CD4-positive, alpha-beta T cell treated with Interleukin-6 for 4 hours (primary cell): ENCODE measurements at regions not wholly inside any gene's neighbourhood (a gene's known extent, or its start where the extent isn't known, plus 50 kb on each side); places are given as distances from the start of the nearest gene placed in this dataset.

ENCODE experiments used
- DNase-seq: peaks from one replicate; pipeline ENCODE4 v3.0.0-alpha.2; 2020; ENCODE audit warnings: mixed read lengths

DNA sequence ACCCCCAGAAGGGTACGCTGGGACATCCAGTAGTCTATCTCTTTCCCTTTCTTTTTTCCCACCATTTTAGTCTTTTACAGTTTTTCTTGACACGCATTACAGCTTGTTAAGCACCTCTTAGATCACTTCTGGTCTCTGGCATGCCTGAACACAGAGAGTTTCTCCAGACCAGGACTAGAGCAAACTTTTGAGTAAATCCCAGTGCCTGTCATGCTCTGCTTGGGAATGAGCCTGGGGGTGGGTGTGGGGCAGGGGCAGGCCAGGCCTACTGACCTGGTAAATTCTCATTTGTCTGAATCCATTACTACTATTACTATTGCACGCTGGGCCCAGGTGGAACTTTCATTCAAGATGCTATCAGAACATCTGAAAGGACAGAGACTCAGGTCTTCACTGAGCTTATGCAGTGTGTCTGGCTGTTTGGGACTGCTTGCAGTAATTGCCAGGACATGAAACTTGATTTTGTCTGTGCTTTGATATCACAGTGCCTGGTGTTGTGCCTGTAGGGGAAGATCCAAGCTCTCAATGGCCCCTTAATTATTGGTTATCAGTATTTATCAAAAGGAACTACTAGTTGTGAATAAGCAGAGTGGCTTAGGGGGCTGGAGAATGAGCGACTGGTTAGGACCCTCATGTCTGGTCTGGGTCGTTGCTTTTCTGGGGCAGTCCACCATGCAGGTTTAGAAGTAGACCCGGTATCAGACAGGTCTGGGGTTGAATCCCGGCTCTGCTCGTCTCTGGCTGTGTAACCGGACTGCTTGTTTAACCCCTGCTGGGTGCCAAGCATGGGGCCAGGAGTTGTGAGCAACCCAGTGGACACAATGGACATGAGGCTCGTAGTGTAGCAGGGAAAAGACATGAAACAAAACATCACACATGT lies 196.1 kb upstream of the TLE3 start:
- no peak for DNase-seq

DNA sequence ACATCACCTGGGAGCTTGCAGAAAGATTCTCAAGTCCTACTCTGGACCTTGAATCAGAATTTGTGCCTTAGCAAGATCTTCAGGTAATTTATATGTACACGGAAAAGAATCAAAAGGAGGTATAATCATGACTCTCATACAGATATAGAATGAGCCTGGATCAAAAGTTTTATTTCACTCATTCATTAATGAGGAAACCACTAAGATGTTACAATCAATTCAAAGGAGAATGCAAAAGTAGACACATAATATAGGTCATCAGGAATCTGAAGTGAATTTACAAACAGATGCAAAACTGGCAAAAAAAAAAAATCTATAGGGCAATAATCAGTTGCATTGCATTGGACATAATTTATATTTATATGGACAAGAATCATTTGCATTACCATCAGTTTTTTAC lies 195.4 kb upstream of the TLE3 start:
- no peak for DNase-seq

DNA sequence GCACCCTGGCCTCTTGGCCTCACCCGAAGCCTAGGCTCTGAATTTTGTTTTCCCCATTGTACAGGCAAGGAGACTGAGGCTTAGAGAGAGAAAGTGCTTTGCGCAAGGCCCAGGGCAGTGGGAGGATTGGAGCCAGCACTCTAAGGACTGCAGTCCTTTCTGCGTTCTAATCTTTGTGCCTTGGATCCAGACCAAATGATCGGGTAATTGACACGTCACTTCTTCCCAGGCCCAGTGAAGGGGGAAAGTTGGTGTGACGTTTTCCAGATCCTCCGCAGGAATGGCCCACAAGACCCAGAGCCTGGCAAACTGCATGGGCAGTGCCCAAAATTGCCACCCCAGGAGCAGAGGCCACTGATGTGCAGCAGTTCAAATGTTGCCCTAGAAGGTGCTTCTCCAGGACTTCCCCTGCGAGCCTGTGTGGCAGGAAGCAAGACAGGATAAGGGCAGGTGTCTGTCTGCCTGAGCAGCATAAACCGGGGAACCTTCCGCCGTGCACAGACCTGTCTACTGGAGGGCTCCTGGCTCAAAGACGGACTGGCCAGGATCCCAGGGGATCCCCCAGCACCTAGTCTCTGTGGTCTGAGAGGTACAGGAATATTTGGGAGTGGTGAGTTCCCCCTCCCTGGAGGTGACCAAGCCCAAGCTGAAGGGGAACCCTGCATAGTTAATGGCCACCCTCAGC lies 194.5 kb upstream of the TLE3 start:
- DNase-seq, result no peak

DNA sequence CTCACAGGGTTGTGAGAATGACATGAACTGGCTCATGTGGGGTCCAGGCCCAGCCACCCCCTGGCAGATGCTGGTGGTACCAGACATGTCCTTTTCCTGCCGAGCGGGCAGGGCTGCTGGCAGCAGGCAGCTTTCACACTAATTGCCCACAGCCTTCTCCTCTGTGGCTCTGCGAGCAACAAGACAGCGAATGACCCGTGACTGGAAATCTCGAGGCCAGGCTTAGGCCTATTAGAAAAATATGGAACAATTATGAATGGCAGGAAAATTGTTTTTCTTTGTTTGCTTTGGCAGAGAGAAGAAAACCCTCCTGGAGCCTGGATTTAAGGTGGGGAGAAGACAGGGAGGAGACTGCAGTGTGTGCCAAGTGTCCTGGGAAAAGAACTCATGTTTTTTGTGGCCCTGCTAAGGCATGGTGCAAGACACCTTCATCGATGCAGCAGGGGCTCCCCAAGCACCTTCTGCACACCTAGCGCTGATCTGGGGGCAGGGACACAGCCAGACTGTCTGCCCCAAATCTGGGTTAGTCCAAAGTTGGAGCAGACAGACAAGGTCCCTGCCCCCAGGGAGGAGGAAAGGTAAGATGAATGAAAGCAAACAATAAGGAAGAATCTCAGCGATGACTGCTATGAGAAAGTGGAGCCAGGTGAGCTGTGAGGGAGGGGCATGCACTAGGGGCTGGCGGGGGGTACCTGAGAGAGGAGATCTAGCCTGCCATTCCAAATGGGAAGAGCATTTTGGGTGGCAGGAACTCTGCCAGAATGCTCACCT lies 193.8 kb upstream of the TLE3 start:
- no peak for DNase-seq

DNA sequence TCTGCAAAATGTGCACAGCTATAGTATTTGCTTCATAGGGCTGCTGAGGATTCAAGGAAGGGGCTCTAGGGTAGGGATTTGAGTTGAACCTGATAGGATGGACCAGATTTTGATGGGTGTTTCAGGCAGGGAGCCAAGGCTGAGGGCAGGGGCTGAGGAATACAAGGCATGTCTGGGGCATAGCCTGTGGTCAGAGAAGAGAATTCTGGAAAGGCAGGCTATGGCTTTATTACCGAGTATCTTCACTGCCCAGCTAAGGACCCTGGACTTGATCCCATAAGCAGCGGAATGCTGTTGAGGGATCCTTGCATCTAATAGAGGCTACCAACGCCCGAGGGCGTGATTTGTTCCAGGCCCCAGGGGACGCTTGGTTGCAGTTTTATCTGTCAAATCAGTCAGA lies 193.0 kb upstream of the TLE3 start:
- DNase-seq, result no peak

DNA sequence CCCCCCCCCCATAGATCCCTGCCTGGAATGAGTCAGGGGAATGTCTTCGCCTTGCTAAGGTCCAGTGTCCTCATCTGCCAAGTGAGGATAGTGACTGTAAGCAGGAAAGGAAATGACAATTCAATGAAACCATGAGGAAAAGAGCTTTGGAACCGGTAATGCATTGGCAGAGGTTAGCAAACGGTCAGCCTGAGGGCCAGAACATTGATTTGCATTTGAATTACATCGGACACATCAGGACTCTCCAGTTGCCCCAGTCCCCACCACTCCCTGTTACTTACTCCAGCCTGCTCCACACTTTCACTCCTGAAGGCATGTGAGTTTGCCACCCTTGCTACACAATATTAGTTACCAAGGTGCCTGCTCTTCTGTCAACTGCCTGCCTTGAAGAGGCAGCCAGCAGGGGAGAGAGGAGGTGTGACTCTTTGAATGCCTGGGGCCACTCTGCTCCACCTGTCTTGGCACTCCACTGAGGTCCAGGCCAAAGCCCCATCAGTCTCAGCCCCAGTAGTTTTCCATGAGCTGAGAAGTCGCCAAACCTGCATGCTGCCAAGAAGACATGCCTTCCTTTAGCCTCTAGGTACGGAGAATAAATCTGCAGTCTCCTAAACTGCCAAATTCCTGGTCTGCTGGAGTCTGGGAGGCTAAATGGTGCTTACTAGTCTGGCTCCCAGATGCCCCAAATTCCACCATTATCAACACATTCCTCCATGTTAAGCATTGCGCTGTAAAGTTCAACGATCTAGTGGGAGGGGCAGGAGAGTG lies 191.7 kb upstream of the TLE3 start:
- DNase-seq, result no peak

DNA sequence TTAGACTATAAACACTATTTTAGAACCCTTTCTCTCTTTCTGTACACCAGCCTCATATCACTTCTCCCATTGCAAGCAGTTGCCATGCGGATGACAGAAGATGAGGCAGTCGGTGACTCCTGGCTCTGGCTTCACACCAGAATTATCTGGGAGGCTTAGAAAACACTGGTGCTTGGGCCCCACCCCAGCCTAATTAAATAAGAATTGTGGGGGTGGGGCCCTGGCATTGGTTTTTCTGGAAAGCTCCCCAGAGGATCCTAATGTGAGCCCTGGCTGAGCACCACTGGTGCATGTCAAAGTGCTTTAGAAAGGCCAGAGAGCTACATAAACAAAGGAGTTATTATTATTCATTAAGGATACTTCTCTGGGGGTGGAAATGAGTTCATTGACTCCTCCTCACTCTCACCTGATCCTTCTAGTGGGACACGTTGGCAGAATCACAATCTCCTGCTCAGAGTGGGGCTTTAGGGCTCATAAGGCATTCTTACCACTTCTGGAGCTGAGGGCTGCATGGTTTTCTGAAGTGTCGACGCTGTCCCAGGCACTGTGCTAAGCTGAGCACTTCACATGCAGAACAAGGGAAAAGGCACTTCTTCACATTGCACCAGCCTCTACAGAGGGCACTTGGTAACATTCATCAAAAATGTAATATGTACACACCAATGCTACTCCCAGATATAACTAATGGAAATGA lies 188.5 kb upstream of the TLE3 start:
- DNase-seq, result no peak

DNA sequence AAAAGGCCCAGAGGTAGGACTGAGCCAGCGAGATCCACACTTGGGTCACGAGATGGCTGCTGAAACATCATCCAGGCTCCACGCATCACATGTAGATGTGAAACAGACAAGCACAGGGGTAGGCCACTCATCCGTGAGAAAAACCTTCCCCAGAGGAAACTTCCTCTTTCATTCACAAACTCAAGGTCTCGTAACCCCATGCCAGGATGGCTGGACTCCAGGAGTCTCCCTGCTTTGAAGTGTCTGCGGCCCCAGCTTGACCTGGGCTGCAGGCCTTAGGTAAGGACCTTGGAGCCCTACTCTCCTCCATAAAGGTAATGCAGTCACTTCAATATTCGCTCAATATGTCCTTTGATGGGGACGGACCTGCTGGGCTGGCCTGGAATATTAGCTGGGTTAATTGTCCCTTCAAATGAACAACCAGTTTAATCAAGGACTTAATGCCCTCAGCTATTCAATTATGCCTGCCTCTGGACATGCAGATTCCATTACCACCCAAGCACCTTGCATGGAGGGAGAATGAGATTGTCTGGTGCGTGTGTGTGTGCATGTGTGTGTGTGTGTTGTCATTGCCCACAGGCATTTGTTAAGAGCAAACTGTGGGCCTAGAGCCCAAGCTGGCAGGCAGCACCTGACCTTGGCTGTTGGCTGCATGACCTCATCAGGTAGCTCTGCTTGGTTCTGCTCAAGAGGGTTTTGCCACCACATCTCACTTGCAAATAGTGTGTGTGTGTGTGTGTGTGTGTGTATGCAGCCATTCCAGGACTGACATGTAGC lies 186.9 kb upstream of the TLE3 start:
- DNase-seq, result no peak

DNA sequence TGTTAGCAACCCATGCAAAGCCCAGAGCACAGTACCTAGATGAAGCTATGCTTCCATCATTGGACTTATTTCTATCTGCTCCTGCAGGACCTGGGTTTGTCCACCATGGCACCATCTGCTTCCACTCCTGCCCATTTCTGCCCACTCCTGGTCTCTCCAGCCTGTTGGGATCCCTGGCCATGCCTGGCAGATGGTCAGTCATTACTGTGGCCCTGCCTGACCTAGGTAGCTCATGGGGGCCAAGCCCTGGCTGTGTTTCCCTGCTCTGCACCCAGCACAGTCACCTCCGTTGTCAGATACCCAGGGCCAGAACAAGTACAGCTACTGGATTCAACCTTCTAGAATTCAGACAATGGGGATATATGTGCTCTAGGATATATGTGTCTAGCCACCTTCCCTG lies 185.8 kb upstream of the TLE3 start:
- DNase-seq, result no peak

DNA sequence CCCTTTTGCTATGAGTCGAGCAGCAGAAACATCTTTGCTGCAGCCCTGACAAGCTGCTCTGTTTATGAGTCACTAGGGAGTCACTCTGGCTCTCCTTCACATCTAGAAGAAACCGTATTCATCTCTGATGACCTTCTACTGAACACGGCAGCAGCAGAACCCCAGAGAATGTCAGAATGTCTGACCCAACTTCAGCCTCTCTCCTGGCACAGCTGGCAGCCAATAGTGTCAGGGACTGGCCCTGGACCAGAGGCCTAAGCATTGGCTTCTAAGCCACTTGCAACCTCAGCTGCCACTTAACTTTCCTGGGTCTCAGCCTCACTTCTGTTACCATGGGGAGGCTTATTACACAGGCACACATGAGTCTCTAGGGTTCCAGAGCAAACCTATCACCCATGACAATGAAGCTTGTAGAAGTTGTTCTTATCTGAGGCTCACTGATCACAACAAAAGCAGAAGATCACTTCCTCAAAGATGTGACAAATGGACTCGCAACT lies 184.1 kb upstream of the TLE3 start:
- no peak for DNase-seq

DNA sequence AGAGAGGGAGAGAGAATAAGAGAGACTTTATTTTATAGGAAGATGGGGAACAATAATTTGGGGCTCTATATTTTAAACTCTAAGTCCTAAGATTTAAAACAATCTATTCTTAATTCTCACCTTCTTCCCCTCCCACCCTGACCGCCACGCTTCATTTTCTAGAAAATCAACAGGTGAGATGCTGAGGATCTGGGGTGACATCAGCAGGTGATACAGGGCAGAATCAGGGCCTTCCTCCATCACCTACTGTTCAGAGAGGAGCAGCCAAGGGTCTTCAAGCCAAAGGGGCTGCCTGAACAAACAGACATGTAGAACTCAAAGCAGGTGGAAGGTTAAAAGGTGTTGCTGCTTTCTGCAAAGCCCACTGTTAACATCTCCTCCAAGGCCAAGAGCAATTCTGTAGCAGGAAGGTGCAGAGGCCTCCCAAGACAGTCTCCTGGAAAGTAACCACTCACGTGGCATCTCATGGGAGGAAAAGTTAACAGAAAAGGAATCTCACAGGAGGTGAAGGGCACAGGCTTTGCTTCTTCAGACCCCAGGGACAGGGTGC lies 183.6 kb upstream of the TLE3 start:
- no peak for DNase-seq

DNA sequence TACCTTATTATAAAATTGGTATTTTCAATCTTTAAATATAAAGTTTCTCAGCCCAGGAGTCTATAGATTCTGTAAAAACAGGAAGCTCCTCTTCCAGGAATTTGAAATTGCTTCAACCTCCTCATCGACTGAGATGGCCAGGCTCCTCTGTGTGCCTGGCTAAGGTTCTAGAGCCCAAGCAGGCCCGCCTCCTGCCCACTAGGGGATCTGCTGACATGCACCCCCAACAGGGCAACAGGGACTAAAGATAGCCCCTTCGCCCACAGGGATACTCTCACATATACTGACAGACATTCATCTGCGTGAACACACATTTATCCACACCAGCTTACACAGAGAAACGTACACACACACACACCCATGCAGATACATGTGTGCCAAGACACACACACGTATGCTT lies 183.1 kb upstream of the TLE3 start:
- no peak for DNase-seq

DNA sequence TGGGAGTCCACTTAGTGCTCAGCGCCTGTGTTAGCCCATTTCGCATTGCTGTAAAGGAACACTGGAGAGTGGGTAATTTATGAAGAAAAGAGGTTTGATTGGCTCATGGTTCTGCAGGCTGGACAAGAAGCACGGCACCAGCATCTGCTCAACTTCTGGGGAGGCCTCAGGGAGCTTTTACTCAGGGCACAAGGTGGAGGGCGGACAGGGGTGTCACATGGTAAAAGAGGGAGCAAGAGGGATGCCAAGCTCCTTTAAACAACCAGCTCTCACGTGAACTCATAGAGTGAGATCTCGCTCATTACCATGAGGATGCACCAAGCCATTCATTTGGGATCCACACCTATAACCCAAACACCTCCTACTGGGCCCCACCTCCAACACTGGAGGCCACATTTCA lies 181.4 kb upstream of the TLE3 start:
- DNase-seq, result no peak

DNA sequence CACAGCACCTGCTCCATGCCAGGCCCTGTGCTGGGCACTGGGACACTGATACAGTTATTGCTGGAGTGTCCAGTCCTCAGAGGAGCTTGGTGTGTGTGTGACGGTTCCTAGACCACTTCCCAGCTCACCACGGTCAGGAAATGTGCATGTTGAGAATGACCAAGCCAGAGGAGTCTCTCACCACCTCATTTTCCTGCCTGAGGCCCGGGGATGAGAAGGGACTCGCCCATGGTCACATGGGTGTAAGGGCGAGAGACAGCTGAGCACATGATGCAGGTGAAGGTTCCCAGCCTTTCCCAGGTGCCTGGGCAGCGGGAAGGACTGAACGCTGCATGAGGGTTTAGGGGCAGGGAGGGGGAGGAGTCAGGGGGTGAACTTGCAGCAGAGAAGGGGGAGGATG lies 180.9 kb upstream of the TLE3 start:
- DNase-seq, result no peak

DNA sequence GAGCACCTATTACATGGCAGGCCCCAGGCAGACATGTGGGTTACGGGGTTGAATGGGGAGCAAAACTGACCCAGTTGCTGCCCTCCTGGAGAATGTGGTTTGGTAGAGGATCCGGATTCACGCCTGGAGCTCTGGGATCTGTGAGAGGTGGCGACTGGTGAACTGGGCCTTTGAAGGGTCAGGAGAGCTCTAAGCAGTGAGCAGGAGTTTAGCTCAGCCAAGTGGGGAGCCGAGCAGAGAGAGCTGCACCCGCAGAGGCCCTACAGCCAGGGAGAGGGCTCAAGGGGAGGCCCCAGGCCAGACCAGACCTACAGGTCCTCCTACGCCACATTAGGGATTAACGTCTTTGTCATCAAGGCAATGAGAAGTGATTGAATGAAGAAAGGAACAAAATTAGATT lies 179.8 kb upstream of the TLE3 start:
- DNase-seq, result no peak

DNA sequence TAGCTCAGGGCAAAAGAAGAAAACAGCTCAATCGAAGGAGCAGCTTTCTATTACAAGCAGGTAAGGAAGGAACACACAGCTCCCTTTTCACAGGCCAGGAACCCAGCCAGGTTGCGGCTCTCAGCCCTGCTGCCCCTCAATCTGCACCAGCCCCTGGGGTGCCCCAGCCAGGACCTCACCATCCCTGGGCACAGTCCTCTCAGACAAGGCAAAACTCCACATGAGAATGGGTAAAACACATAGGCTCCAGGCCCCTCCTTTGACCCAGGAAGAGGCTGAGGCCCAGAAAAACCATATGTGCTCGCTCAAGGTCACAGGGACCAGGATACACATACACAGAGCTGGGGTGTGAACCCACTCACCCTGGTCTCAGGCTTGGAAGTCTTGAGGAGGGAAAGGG lies 178.7 kb upstream of the TLE3 start:
- no peak for DNase-seq

DNA sequence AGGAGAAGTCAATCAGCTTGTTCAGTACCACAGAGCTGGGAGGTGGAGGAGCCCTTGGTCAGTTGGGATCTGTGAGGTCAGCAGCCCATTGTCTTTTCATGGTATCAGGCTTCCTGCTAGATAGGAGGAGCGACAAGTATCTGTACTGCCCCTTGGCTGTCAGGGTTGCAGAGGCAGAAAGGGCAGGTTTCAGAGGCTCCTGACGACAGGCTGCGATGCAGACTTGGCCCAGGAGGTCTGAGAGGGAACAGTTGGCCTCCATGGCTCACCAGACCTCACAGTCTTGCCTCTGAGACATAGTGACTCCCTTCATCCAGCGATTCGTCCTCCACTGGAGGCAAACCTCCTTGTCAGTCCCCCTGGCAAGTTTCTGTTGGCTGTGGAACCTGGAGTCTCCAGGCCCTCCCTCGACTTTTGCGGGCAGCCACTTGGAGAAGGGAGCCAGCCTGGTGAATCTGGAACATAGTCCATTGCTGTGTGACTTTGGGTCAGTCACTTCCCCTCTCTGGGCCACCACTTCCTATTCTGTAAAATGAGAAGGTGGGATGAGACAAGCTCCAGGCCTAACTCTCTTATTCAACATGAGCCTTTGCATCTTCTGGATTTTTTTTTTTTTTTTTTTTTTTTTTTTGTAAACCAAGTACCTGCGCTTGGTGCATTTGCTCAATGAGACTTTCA lies 177.9 kb upstream of the TLE3 start:
- DNase-seq, result no peak

DNA sequence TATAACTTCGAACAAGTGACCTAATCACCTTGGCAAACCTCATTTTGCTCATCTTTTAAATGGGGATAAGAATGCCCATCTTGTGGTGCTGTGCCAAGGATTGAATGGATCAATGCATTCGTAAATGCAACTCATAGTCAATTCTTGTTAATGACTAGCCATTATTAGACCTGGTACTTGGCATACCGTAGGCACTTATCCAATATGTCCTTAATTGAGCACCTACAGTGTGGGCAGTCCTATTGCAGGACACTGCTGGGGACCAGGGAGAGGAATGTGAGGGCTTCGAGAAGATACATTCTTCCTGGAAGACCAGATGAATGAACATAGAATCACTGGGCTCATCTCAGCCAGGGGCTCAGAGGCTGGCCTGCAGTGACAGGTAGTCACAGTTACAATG lies 177.2 kb upstream of the TLE3 start:
- DNase-seq, result no peak

DNA sequence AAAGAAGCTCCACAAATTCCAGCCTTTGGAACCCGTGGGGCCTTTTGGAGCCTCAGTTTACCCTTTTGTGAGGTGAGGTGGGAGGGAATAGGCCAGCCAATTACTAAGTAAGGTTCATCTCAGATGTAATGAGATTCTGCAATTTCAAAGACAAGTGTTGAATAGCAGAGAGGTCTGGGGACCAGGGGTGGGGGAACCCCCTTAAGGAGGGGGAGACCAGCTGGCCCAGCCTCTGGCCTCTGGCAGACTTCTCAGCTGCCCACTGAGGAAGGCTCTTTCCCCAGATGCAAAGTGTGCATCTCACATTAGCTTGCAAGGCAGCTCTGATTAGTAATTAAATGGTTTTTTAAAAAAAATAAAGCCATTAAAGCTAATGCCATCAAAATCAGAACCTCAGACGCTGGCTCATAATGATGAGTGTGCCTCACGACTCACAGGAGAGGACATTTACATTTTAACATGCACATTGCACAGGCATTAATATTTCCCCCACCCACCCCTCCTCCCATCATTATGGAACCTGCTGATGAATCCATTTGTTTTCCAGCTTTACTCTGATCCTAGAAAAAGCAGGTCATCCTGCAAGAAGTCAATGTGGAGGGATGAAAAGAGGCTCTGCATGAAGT lies 176.7 kb upstream of the TLE3 start:
- no peak for DNase-seq

DNA sequence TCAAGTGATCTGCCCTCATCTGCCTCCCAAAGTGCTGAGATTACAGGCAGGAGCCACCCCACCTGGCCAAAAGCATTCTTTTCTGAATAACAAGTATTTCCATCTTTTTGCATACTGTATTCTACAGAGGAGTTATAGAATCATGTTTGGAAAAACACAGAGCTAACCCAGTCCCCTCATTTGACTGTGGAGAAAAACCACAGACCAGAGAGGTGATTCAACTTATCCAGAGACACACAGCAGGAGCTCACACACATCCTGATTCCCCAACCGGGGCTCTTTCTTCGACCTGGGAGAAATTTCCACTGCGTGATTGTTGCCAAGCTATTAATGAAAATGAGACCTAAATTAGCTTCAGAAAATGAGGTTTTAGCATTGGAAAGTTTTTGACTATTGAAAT lies 176.1 kb upstream of the TLE3 start:
- no peak for DNase-seq
